Effector memory CD4-positive, alpha-beta T cell (primary cell): ENCODE measurements at regions not wholly inside any gene's neighbourhood (a gene's known extent, or its start where the extent isn't known, plus 50 kb on each side); places are given as distances from the start of the nearest gene placed in this dataset.
"Not testable (repeated sequence)": the region's sequence is repeated elsewhere in the genome, so short reads cannot be mapped to it uniquely, and the experiment has no call there.

ENCODE experiments used
- DNase-seq, 3 donors: peaks; one replicate each; pipeline ENCODE4 v3.0.0-alpha.2; 2020
- H3K27ac ChIP-seq: 2 replicates; pipeline ENCODE4 v1.7.0; 2013; ENCODE audit warnings: mild to moderate bottlenecking, low read length, moderate library complexity; ENCODE audit not compliant: insufficient read depth, poor library complexity, severe bottlenecking
- H3K27me3 ChIP-seq: replicated peaks from 2 replicates; pipeline ENCODE4 v1.7.0; 2013; ENCODE audit warnings: mild to moderate bottlenecking, low read length; ENCODE audit not compliant: insufficient read depth, control insufficient read depth, poor library complexity, severe bottlenecking
- H3K36me3 ChIP-seq: 2 replicates; pipeline ENCODE4 v1.7.0; 2013; ENCODE audit warnings: mild to moderate bottlenecking, low read length, moderate library complexity; ENCODE audit not compliant: control insufficient read depth, insufficient read depth
- H3K4me1 ChIP-seq: 2 replicates; pipeline ENCODE4 v1.7.0; 2013; ENCODE audit warnings: low read length, mild to moderate bottlenecking; ENCODE audit not compliant: control insufficient read depth, insufficient read depth, poor library complexity, severe bottlenecking
- H3K4me3 ChIP-seq: 2 replicates; pipeline ENCODE4 v1.7.0; 2013; ENCODE audit warnings: low read length, low read depth, mild to moderate bottlenecking; ENCODE audit not compliant: insufficient read depth, poor library complexity, severe bottlenecking
- H3K9me3 ChIP-seq: 2 replicates; pipeline ENCODE4 v1.7.0; 2013; ENCODE audit warnings: mild to moderate bottlenecking, low read length, moderate library complexity; ENCODE audit not compliant: control insufficient read depth

DNA sequence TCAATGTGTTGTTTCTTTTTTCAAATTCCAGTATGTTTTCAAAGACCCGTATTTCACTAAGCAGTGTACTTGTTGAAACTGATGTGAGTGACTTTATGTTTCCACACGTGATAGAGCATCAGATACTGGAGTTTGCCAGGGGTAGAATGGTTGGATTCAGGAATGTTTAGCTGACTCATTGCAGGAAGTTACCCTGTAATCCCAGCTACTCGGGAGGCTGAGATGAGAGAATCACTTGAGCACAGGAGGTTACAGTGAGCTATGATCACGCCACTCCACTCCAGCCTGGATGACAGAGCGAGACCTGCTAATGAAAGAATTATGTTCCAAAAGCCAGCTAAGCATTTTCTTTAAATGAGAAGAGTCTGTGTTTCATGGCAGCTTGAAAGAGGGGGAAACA is 147.6 kb downstream of the RBMX2 start:
- not testable (repeated sequence) for H3K36me3 ChIP-seq, H3K4me3 ChIP-seq, H3K9me3 ChIP-seq, H3K4me1 ChIP-seq, H3K27ac ChIP-seq, H3K27me3 ChIP-seq, DNase-seq

DNA sequence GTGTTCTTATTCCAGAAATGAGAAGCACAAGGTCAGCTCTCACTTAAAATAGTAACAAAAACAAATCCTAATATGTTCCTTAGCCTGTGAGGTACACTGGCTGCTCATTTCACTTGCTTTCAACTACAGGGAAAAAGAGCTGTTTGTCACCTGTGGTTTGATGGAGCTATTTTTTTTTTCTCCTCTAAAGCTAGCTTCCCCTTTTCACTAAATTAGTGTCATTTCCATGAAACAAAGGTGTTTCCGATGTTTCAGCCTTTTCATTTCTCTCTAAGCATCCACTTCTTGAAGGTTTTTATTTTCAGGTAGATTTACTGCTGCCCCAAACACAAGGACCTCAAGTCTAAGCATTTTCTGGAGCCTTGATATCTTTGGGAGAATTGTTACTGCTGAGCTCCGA is 148.6 kb downstream of the RBMX2 start:
- Histone ChIP-seq H3K9me3 (no peaks in the 10 kb centered on the region), H3K27me3 (no peaks in the 10 kb centered on the region), H3K4me1 (no peaks in the 10 kb centered on the region), H3K27ac (no peak overlapping the region), H3K36me3 (no peaks in the 10 kb centered on the region), H3K4me3 (no peak overlapping the region)
- DNase-seq = no peak

DNA sequence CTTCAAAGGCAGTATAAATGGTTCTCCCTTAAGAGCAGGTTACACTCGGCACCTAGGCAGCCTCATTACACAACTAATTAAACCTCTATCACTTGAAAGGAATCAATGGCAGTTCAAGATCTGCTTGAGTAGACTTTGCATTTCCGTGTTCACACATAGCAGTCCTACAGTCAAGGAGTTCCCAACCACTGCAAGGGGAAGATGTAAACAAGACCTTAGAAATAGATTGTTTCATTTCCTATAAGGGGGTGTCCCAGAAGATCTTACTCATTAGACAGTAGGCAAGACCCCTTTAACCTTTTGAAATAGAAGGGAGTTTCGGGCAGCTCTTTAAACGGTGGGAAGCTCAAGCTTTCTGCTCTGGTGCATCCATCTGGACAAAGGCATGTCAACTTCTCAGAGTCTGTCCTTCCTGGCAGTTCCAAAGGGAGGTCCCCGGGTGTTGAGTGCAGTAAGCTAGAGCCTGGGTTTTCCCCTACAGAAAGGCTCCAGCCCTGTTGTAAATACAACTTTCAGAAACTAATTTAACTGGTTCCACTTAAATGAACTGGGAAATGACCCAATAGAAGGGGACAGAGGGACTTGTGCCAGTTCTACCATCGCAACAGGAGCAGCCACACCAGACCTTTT is 150.8 kb downstream of the RBMX2 start:
- H3K9me3 ChIP-seq = no peaks in the 10 kb centered on the region
- no peaks in the 10 kb centered on the region for H3K27me3 ChIP-seq
- H3K4me1 ChIP-seq = no peaks in the 10 kb centered on the region
- DNase-seq = no peak
- no peak overlapping the region for H3K4me3 ChIP-seq
- no peak overlapping the region for H3K27ac ChIP-seq
- no peaks in the 10 kb centered on the region for H3K36me3 ChIP-seq

DNA sequence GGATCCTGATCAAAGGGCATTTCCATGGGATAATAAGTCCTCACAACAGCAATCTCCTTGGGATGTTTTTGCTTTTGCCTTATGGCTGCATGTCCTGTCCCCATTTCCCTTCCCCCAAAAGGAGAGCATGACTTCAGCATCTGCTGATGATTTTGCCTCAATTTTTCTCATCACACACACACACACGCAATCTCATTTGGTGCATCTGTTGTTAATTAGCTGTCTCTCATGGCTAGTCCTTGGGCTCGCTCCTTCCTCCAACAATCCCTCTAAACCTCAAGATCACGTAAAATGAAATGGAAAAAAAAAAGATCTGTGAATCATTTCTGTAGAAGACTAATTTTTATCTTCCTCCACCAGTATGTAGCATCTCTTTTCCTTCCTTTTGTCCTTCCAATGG is 153.6 kb downstream of the RBMX2 start:
- no peaks in the 10 kb centered on the region for H3K9me3 ChIP-seq
- H3K27me3 ChIP-seq = no peaks in the 10 kb centered on the region
- H3K4me3 ChIP-seq = no peak overlapping the region
- H3K36me3 ChIP-seq = no peaks in the 10 kb centered on the region
- no peaks in the 10 kb centered on the region for H3K4me1 ChIP-seq
- no peak for DNase-seq
- H3K27ac ChIP-seq = no peak overlapping the region

DNA sequence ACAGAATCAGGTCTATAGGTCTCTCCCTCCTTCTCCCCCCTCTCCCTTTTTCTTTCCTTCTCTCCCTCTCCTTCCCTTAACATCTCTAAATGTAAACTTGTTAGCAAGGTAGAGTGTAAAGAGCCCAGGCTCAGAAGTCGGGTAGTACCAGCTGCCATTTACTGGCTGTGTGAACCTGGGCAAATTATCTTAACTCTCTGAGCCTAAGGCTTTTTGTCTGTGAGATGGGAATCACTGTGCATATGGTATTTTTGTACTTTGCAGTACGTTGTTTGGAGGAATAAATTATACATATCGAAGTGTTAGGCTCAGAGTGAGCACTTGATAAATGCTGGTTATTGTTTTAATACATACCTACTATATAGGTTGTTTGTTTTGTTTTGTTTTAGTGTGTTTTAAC is 154.0 kb downstream of the RBMX2 start:
- H3K36me3 ChIP-seq = no peaks in the 10 kb centered on the region
- H3K4me1 ChIP-seq = no peaks in the 10 kb centered on the region
- H3K27ac ChIP-seq = no peak overlapping the region
- DNase-seq = no peak
- H3K27me3 ChIP-seq = no peaks in the 10 kb centered on the region
- H3K9me3 ChIP-seq = no peaks in the 10 kb centered on the region
- no peak overlapping the region for H3K4me3 ChIP-seq

DNA sequence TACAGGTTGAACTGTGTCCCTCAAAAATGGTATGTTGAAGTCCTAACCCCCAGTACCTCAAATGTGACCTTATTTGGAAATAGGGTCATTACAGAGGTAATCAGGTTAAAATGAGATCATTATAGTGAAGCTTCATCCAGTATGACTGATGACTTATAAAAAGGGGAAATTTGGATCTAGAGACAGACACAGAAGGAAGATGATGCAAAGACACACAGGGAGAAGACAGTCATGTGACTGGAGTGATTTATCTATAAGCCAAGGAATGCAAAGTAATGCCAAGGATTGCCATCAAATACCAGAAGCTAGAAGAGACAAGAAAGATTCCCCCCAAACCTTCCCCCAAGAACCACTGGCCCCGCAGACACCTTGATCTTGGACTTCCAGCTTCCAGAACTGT is 155.2 kb downstream of the RBMX2 start:
- no peak for DNase-seq

DNA sequence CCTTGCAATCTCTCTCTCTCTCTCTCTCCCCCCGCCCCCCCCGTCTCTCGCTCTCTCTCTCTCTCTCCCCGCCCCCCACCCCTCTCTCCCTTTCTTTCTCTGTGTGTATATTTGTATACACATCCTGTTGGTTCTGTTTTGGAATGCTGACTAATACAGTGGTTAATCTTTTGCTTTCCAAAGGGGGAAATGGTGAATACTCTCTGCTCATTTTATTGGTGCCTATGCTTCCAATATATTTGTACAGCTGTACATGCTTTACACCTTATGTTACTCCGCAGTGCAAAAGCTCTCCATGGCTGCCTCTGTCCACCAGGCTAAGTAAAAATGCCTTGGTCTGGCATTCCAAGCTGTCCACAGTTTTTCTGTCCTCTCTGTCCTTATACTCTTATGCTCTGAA is 158.8 kb downstream of the RBMX2 start:
- no peak for DNase-seq
- Histone ChIP-seq H3K4me1 (no peaks in the 10 kb centered on the region), H3K27me3 (no peaks in the 10 kb centered on the region), H3K9me3 (no peaks in the 10 kb centered on the region), H3K36me3 (no peaks in the 10 kb centered on the region), H3K4me3 (no peak overlapping the region), H3K27ac (no peak overlapping the region)

More for the DNA sequence above, 155.2 kb downstream of the RBMX2 start:
- no peaks in the 10 kb centered on the region for H3K36me3 ChIP-seq
- no peaks in the 10 kb centered on the region for H3K9me3 ChIP-seq
- no peak overlapping the region for H3K27ac ChIP-seq
- no peaks in the 10 kb centered on the region for H3K4me1 ChIP-seq
- no peak overlapping the region for H3K4me3 ChIP-seq
- H3K27me3 ChIP-seq = no peaks in the 10 kb centered on the region

DNA sequence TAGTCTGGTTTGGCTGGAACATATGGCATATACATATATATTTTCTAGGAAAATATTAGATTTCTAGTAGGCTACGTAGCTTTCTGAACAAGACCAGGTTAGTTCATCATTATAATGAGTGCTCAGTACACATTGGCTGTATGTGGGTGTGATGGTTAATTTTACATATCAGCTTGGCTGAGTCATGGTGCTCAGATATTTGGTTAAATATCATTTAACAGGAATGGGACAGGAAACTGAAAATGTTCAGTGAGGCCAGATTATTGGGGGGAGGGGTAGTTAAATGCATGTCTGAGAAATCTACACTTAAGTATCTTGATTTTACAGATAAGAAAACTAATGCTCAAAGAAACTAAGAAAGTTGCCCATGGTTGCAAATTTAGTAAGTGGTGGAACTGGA is 160.1 kb downstream of the RBMX2 start:
- DNase-seq = no peak
- Histone ChIP-seq H3K9me3 (no peaks in the 10 kb centered on the region), H3K36me3 (no peaks in the 10 kb centered on the region), H3K4me1 (no peaks in the 10 kb centered on the region), H3K4me3 (no peak overlapping the region), H3K27ac (no peak overlapping the region), H3K27me3 (no peaks in the 10 kb centered on the region)

DNA sequence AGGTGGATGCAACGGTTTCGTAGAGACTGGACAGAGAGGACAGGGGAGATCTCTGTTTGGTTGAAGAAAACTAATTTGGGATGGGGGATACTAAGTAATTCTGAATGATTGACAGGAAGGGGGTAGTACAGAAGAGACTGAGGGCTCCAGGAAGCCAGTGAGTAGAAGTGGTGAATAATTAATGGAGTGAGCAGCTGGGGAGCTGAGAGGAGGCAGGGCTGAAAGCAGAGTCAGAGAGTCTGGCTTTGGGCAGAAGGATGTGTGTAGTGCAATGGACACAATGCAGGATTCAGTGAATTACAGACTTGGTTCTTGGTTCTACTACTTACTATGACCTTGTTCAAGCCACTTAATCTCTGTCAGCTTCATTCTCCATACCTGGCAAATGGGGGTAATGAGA is 161.7 kb downstream of the RBMX2 start:
- H3K4me1 ChIP-seq = no peaks in the 10 kb centered on the region
- no peak overlapping the region for H3K27ac ChIP-seq
- no peaks in the 10 kb centered on the region for H3K9me3 ChIP-seq
- no peaks in the 10 kb centered on the region for H3K27me3 ChIP-seq
- H3K36me3 ChIP-seq = no peaks in the 10 kb centered on the region
- no peak for DNase-seq
- H3K4me3 ChIP-seq = no peak overlapping the region

DNA sequence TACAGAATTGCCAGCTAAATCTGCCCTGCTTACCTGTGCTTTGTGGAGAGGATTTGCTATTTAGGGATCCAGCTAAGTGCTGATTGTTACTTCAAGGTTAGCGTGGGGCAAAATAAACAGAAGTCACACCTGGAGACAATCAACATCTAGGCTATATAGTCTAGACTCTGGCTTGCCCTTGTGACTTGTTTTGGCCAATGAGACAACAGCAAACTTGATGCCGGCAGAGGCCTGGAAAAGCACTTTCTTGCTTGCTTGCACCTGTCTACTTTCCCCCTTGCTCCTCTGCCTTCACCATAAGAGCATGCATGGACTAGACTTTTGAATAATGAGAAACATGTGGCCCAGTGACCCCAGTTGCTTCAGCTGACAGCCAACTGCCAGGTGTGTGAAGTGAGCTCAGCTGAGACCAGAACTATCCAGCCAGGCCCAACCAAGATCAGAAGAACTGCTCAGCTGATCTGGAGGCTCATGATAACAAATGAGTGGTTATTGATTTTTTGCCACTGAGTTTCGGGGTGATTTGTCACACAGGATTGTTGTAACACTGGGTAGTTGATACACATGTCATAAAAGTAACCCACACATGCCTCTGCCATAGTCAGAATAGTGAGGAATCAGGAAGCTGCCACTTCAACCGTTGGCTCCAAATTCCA is 164.4 kb downstream of the RBMX2 start:
- Histone ChIP-seq H3K4me1 (no peaks in the 10 kb centered on the region), H3K36me3 (no peaks in the 10 kb centered on the region), H3K27ac (no peak overlapping the region), H3K9me3 (no peaks in the 10 kb centered on the region), H3K4me3 (no peak overlapping the region), H3K27me3 (no peaks in the 10 kb centered on the region)
- no peak for DNase-seq
